OCI-LY3 (cell line): ENCODE measurements at regions not wholly inside any gene's neighbourhood (a gene's known extent, or its start where the extent isn't known, plus 50 kb on each side); places are given as distances from the start of the nearest gene placed in this dataset.

ENCODE experiments used
- CTCF ChIP-seq: fragments of 200-600, 300-600 bp; sonication (generic); IDR thresholded peaks from 2 replicates; pipeline ENCODE4 v1.5.1; 2014; ENCODE audit warnings: antibody characterized with exemption, low read length, low read depth
- EZH2phosphoT487 ChIP-seq: fragments of 200-600 bp; shearing (Covaris generic); IDR thresholded peaks from 2 replicates; pipeline ENCODE4 v1.6.1; 2018; ENCODE audit warnings: antibody characterized with exemption, mixed run types, low read depth

- no peak for TF ChIP-seq CTCF
- TF ChIP-seq EZH2phosphoT487 = no peak
Measured at GRCh38 chr17:77034677-77035424, 105.9 kb upstream of the SEC14L1 start.
